H9 (cell line): ENCODE measurements at regions not wholly inside any gene's neighbourhood (a gene's known extent, or its start where the extent isn't known, plus 50 kb on each side); places are given as distances from the start of the nearest gene placed in this dataset.

Source experiments
- DNase-seq: peaks from one replicate; pipeline ENCODE4 v3.0.0-alpha.2; 2017
- H2AFZ ChIP-seq: one replicate; pipeline ENCODE4 v1.6.1; 2013; ENCODE audit warnings: mild to moderate bottlenecking, low read length, control low read depth, moderate library complexity
- H2AK5ac ChIP-seq: 2 replicates; pipeline ENCODE4 v1.6.1; 2013; ENCODE audit warnings: low read length, control low read depth, mixed read lengths; ENCODE audit not compliant: insufficient read length
- H2BK120ac ChIP-seq: one replicate; pipeline ENCODE4 v1.6.1; 2013; ENCODE audit warnings: low read depth, mild to moderate bottlenecking, low read length, control low read depth, inconsistent platforms; ENCODE audit not compliant: poor library complexity, severe bottlenecking
- H2BK12ac ChIP-seq: 2 replicates; pipeline ENCODE4 v1.6.1; 2013; ENCODE audit warnings: low read length, control low read depth, mixed read lengths, low read depth; ENCODE audit not compliant: insufficient read length
- H2BK15ac ChIP-seq: 2 replicates; pipeline ENCODE4 v1.6.1; 2013; ENCODE audit warnings: low read depth, low read length, control low read depth
- H2BK20ac ChIP-seq: one replicate; pipeline ENCODE4 v1.6.1; 2013; ENCODE audit warnings: low read depth, mild to moderate bottlenecking, low read length, control low read depth, inconsistent platforms; ENCODE audit not compliant: poor library complexity, severe bottlenecking
- H2BK5ac ChIP-seq: 2 replicates; pipeline ENCODE4 v1.6.1; 2013; ENCODE audit warnings: low read length, control low read depth, mixed read lengths; ENCODE audit not compliant: insufficient read length
- H3K14ac ChIP-seq: 2 replicates; pipeline ENCODE4 v1.6.1; 2013; ENCODE audit warnings: low read length, control low read depth; ENCODE audit not compliant: insufficient read depth
- H3K18ac ChIP-seq: 2 replicates; pipeline ENCODE4 v1.6.1; 2013; ENCODE audit warnings: low read depth, mild to moderate bottlenecking, mixed read lengths, low read length, control low read depth; ENCODE audit not compliant: insufficient read length
- H3K23ac ChIP-seq: 2 replicates; pipeline ENCODE4 v1.6.1; 2013; ENCODE audit warnings: low read length, control low read depth, mixed read lengths, low read depth; ENCODE audit not compliant: insufficient read length
- H3K23me2 ChIP-seq: 2 replicates; pipeline ENCODE4 v1.6.1; 2013; ENCODE audit warnings: low read depth, mild to moderate bottlenecking, mixed read lengths, low read length, control low read depth; ENCODE audit not compliant: insufficient read length, poor library complexity, severe bottlenecking
- H3K27ac ChIP-seq: 2 replicates; pipeline ENCODE4 v1.5.1; 2013; ENCODE audit warnings: low read length, control low read depth, mixed read lengths, low read depth; ENCODE audit not compliant: insufficient read length
- H3K27me3 ChIP-seq: 2 replicates; pipeline ENCODE4 v1.6.1; 2013; ENCODE audit warnings: low read length, control low read depth, inconsistent platforms; ENCODE audit not compliant: insufficient read depth
- H3K4ac ChIP-seq: 2 replicates; pipeline ENCODE4 v1.6.1; 2013; ENCODE audit warnings: low read depth, mild to moderate bottlenecking, control low read depth, inconsistent platforms, low read length, moderate library complexity
- H3K4me1 ChIP-seq: 2 replicates; pipeline ENCODE4 v1.6.1; 2013; ENCODE audit warnings: low read length, control low read depth, inconsistent platforms; ENCODE audit not compliant: insufficient read depth
- H3K4me2 ChIP-seq: 2 replicates; pipeline ENCODE4 v1.6.1; 2013; ENCODE audit warnings: low read length, control low read depth, mixed read lengths; ENCODE audit not compliant: insufficient read length, insufficient read depth
- H3K56ac ChIP-seq: 2 replicates; pipeline ENCODE4 v1.6.1; 2013; ENCODE audit warnings: low read depth, mild to moderate bottlenecking, mixed read lengths, low read length, control low read depth; ENCODE audit not compliant: insufficient read length
- H3K79me1 ChIP-seq: 2 replicates; pipeline ENCODE4 v1.6.1; 2013; ENCODE audit warnings: low read depth, mild to moderate bottlenecking, moderate library complexity, low read length, control low read depth, inconsistent platforms; ENCODE audit not compliant: insufficient read depth, poor library complexity, severe bottlenecking
- H3K79me2 ChIP-seq: 2 replicates; pipeline ENCODE4 v1.6.1; 2013; ENCODE audit warnings: low read length, control low read depth, inconsistent platforms; ENCODE audit not compliant: insufficient read depth
- H3K9ac ChIP-seq: 2 replicates; pipeline ENCODE4 v1.6.1; 2013; ENCODE audit warnings: low read length, control low read depth, mixed read lengths; ENCODE audit not compliant: insufficient read length; ENCODE audit errors: extremely low read depth
- H3K9me3 ChIP-seq: one replicate; pipeline ENCODE4 v1.6.1; 2013; ENCODE audit warnings: low read depth, low read length, inconsistent platforms; ENCODE audit not compliant: control insufficient read depth
- H3T11ph ChIP-seq: one replicate; pipeline ENCODE4 v1.6.1; 2013; ENCODE audit warnings: mild to moderate bottlenecking, low read length, control low read depth, inconsistent platforms
- H4K20me1 ChIP-seq: one replicate; pipeline ENCODE4 v1.6.1; 2013; ENCODE audit not compliant: control insufficient read depth, insufficient read length, insufficient read depth
- H4K5ac ChIP-seq: 2 replicates; pipeline ENCODE4 v1.6.1; 2013; ENCODE audit warnings: low read depth, mild to moderate bottlenecking, mixed read lengths, low read length, control low read depth; ENCODE audit not compliant: insufficient read length
- H4K8ac ChIP-seq: replicated peaks from 2 replicates; pipeline ENCODE4 v1.6.1; 2013; ENCODE audit warnings: low read length, control low read depth, mixed read lengths, low read depth; ENCODE audit not compliant: insufficient read length
- H4K91ac ChIP-seq: 2 replicates; pipeline ENCODE4 v1.6.1; 2013; ENCODE audit warnings: low read depth, mild to moderate bottlenecking, moderate library complexity, mixed read lengths, low read length, control low read depth; ENCODE audit not compliant: insufficient read length
- H3K27ac Mint-ChIP-seq, 3 experiments: 2 replicates in 2 of 3; 3 replicates in 1 of 3; pipeline ENCODE4 v1.8.0; 2020 to 2021; ENCODE audit warnings: mixed read lengths in 3 of 3, mild to moderate bottlenecking in 1 of 3, moderate library complexity in 1 of 3
- H3K27me3 Mint-ChIP-seq: 2 replicates; pipeline ENCODE4 v1.8.0; 2021; ENCODE audit warnings: low read depth, mild to moderate bottlenecking, moderate library complexity, mixed read lengths
- H3K36me3 Mint-ChIP-seq, 3 experiments: 2 replicates in 2 of 3; 3 replicates in 1 of 3; pipeline ENCODE4 v1.8.0; 2020 to 2021; ENCODE audit warnings: low read depth in 3 of 3, mixed read lengths in 3 of 3; ENCODE audit not compliant: insufficient read depth in 1 of 3
- H3K4me1 Mint-ChIP-seq, 2 experiments: 2 replicates each; pipeline ENCODE4 v1.8.0; 2020; ENCODE audit warnings: mixed read lengths in 2 of 2
- H3K4me3 Mint-ChIP-seq, 2 experiments: 2 replicates in 1 of 2; 3 replicates in 1 of 2; pipeline ENCODE4 v1.8.0; 2020 to 2021; ENCODE audit warnings: mild to moderate bottlenecking in 2 of 2, mixed read lengths in 2 of 2, moderate library complexity in 1 of 2
- H3K9me3 Mint-ChIP-seq, 2 experiments: 2 replicates in 1 of 2; 3 replicates in 1 of 2; pipeline ENCODE4 v1.8.0; 2020; ENCODE audit warnings: mild to moderate bottlenecking in 2 of 2, mixed read lengths in 2 of 2, moderate library complexity in 1 of 2
- whole genome bisulfite sequencing: extraction: QIAGEN DNeasy Blood & Tissue Kit; methylation state at CpG from one replicate; pipeline ENCODE4 v1.1.7; 2013; ENCODE audit warnings: missing lambda C conversion rate, low lambda C conversion rate, mixed read lengths; ENCODE audit not compliant: insufficient read length; ENCODE audit errors: extremely low coverage; 5-methylcytosine and 5-hydroxymethylcytosine counted together
- TF ChIP-seq, protein P1 (sequence below): fragments of 200-600 bp; sonication (generic); conservative IDR thresholded peaks from 3 replicates; pipeline ENCODE4 v1.8.0; 2021; ENCODE audit warnings: antibody characterized with exemption, mild to moderate bottlenecking

- Histone ChIP-seq H2BK20ac (no peak overlapping the region), H4K91ac (no peak overlapping the region), H3K79me2 (no peaks in the 10 kb centered on the region), H3K18ac (no peak overlapping the region), H4K8ac (no peak overlapping the region), H3K23me2 (no peaks in the 10 kb centered on the region), H3T11ph (no peak overlapping the region), H3K4ac (no peak overlapping the region), H4K5ac (no peak overlapping the region), H2AFZ (no peak overlapping the region), H2BK120ac (no peak overlapping the region), H3K14ac (no peak overlapping the region), H3K27me3 (no peaks in the 10 kb centered on the region), H2AK5ac (no peak overlapping the region), H3K56ac (no peak overlapping the region), H2BK12ac (no peak overlapping the region), H3K4me2 (no peak overlapping the region), H2BK15ac (no peak overlapping the region), H3K27ac (no peak overlapping the region), H3K4me1 (no peaks in the 10 kb centered on the region), H3K9me3 (no peaks in the 10 kb centered on the region), H4K20me1 (no peaks in the 10 kb centered on the region), H3K23ac (no peak overlapping the region), H3K9ac (no peak overlapping the region), H2BK5ac (no peak overlapping the region), H3K79me1 (no peaks in the 10 kb centered on the region)
- Mint-ChIP-seq H3K4me3 (no peak overlapping the region), H3K9me3 (peaks cover 0 to 1% of the 10 kb centered on the region in 2 experiments; a peak in 1 of 5 replicates), H3K27me3 (no peaks in the 10 kb centered on the region), H3K27ac (no peak overlapping the region), H3K36me3 (no peaks in the 10 kb centered on the region), H3K4me1 (peaks cover 3% of the 10 kb centered on the region in 2 experiments; a peak in 2 of 4 replicates)
- TF ChIP-seq, protein P1, sequence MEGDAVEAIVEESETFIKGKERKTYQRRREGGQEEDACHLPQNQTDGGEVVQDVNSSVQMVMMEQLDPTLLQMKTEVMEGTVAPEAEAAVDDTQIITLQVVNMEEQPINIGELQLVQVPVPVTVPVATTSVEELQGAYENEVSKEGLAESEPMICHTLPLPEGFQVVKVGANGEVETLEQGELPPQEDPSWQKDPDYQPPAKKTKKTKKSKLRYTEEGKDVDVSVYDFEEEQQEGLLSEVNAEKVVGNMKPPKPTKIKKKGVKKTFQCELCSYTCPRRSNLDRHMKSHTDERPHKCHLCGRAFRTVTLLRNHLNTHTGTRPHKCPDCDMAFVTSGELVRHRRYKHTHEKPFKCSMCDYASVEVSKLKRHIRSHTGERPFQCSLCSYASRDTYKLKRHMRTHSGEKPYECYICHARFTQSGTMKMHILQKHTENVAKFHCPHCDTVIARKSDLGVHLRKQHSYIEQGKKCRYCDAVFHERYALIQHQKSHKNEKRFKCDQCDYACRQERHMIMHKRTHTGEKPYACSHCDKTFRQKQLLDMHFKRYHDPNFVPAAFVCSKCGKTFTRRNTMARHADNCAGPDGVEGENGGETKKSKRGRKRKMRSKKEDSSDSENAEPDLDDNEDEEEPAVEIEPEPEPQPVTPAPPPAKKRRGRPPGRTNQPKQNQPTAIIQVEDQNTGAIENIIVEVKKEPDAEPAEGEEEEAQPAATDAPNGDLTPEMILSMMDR, result no peak
- DNase-seq, result no peak
- no CpG with 5 or more reads among the region's 2 CpGs for WGBS
Measured at GRCh38 chr1:193846876-193847604, 660.6 kb upstream of the B3GALT2 start.
